Inflammatory macrophage (primary cell): ENCODE measurements at regions not wholly inside any gene's neighbourhood (a gene's known extent, or its start where the extent isn't known, plus 50 kb on each side); places are given as distances from the start of the nearest gene placed in this dataset.
"Not testable (repeated sequence)": the region's sequence is repeated elsewhere in the genome, so short reads cannot be mapped to it uniquely, and the experiment has no call there.

Experiments
- DNase-seq, 2 donors: peaks; one replicate each; pipeline ENCODE4 v3.0.0-alpha.2; 2020 to 2022

DNA sequence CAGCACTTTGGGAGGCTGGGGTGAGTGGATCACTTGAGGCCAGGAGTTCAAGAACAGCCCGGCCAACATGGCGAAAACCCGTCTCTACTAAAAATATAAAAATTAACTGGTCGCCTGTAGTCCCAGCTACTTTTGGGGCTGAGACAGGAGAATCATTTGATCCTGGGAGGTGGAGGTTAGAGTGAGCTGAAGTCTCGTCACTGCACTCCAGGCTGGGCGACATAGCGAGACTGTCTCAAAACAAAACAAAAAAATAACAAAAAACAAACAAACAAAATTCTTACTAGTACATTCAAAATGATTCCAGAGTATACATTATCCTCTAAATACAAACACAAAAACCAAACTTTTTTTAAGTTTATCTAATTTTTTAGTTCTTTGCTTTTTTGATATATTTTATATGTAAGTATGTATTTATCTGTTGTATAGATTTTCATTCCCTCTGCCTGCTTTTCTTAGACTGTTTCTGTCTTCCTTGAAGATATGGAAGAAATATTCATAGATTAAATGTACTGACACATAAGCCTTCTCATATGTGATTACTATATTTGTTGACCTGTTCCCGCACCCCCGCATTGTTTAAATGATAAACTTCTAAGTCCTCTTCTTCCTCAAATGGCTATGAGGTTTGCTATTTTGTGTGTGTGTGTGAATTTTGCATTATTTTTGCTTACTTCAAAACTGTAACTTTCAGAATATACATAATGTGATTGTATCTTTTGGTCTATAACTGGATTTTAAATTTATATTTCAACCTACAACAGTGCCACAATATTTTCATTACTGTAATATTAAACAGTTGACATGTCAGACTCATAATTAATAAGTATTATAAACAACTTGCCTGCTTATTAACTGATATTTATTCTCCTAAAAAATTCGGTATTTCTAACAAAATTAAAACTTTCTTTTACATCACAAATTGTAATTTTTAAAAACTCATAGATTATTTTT, 1674.1 kb upstream of the B3GALT2 start:
- no peak for DNase-seq

DNA sequence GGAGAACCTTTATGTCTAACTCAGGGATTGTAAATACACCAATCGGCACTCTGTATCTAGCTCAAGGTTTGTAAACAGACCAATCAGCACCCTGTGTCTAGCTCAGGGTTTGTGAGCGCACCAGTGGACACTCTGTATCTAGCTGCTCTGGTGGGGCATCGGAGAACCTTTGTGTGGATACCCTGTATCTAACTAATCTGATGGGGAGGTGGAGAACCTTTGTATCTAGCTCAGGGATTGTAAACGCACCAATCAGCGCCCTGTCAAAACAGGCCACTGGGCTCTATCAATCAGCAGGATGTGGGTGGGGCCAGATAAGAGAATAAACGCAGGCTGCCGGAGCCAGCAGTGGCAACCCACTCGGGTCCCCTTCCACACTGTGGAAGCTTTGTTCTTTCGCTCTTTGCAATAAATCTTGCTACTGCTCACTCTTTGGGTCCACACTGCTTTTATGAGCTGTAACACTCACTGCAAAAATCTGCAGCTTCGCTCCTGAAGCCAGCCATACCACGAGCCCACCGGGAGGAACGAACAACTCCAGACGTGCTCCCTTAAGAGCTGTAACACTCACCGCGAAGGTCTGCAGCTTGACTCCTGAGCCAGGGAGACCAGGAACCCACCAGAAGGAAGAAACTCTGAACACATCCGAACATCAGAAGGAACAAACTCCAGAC, 1673.2 kb upstream of the B3GALT2 start:
- not testable (repeated sequence) for DNase-seq

DNA sequence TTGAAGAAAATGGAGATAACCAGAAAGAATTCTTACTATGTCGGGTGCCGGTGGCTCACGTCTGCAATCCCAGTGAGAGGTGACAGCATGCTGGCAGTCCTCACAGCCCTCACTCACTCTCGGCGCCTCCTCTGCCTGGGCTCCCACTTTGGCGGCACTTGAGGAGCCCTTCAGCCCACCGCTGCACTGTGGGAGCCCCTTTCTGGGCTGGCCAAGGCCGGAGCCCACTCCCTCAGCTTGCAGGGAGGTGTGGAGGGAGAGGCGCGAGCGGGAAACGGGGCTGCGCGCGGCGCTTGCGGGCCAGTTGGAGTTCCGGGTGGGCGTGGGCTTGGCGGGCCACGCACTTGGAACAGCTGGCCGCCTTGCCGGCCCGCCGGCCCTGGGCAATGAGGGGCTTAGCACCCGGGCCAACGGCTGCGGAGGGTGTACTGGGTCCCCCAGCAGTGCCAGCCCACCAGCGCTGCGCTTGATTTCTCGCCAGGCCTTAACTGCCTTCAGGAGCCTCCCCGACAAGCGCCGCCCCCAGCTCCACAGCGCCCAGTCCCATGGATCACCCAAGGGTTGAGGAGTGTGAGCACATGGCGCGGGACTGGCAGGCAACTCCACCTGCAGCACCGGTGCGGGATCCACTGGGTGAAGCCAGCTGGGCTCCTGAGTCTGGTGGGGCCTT, 1672.5 kb upstream of the B3GALT2 start:
- not testable (repeated sequence) for DNase-seq

DNA sequence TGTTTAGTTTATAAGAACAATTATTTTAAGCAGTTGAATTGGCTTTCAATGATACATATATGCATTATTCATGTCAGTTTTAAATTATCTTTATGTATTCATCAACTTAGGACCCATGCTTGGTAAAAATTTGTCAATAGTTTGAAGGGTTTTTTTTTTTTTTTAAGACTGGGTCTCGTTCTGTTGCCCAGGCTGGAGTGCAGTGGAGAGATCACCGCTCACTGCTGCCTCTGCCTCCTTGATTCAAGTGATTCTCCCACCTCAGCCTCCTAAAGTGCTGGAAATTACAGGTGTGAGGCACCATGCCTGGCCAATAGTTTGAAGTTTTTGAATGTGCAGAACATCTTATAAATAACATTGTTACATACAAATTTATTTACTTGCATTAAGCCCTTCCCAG, 1671.0 kb upstream of the B3GALT2 start:
- DNase-seq, result no peak

DNA sequence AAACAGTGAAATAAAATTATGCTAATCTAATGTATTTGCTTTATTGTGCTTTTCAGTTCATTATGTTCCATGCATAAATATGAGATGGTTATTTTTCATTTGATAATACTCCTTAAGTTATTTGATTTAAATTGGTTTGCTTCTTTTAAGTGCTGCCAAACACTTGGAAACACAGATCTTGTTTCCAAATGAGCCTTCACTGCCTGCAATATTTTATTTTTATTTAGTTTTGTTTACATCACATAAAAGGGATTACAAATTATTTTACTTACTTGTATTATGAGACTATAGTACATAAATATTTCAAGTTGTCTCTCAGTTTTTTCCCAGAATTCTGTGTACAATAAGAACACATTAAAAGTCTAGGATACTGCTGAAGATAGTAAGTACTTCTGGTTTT, 1662.4 kb upstream of the B3GALT2 start:
- DNase-seq, result no peak

DNA sequence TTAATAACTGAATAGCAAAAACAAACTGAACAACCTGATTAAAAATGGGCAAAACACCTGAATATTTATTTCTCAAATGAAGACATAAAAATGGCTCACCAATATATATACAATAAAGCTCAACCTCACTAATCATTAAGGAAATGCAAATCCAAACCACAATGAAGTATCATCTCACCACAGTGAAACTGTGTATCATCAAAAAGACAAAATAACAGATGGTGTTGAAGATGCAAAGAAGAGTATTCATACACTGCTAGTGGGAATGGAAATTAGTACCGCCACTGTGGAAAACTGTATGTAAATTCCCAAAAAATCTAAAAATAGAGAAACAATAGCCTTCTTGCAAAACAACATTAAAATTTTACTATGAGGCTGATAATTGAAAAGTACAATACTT, 1660.1 kb upstream of the B3GALT2 start:
- DNase-seq, result no peak

DNA sequence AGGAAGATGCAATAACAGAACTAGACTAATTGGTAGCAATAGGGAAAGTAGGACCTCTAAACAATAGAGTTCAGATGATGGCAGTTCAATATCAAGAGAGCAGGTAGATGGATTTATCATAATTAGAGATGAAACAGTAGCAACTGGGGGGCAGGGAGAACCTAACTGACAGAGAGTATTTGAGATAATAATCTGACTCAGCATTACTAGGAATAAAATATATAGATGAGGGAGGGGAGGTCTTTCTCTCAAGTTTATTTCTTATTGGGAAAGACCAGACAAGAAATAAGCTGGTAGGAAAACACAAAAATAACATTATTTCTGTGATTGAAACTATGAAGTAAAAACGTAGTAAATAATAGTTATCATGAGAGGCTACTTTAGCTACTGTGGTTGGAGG, 1656.7 kb upstream of the B3GALT2 start:
- no peak for DNase-seq

DNA sequence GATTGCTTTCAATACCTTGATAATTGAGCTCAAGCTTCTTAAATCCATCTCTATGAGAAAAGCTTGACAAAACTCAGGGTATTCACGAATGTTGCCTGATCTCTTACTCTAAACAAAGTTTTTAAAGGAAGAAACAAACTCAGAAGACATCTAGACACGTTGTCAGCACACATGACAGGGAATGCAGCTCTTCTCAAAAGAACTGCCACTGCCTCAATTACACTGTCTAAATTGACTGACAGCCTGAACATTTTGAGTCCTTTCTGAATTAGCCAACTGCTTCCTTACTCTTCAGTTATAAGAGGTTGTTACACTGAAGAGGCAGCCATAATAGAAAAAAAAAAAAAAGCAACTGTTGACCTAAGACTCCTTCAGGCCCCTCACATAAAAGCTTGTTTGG, 1646.7 kb upstream of the B3GALT2 start:
- DNase-seq, result no peak

DNA sequence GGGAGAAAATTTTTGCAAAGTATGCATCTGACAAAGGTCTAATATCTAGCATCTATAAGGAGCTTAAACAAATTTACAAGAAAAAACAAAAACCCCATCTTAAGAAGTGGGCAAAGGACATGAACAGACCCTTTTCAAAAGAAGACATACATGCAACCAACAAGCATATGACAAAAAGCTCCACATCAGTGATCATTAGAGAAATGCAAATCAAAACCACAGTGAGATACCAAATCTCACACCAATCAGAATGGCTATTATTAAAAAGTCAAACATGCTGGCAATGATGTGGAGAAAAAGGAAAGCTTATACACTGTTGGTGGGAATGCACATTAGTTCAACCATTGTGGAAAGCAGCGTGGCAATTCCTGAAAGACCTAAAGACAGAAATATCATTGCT, 1645.2 kb upstream of the B3GALT2 start:
- DNase-seq, result not testable (repeated sequence)

DNA sequence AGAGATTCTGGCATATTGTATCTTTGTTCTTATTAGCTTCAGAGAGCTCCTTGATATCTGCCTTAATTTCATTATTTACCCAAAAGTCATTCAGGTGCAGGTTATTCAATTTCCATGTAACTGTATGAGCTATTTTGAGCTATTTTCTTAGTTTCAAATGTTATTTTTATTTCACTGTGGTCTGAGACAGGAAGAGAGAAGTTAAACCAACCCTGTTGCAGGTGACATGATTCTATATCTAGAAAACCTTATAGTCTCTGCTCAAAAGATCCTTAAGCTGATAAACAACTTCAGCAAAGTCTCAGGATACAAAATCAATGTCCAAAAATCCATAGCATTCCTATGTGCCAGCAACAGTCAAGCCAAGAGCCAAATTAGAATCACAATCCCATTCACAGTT, 1644.0 kb upstream of the B3GALT2 start:
- no peak for DNase-seq

DNA sequence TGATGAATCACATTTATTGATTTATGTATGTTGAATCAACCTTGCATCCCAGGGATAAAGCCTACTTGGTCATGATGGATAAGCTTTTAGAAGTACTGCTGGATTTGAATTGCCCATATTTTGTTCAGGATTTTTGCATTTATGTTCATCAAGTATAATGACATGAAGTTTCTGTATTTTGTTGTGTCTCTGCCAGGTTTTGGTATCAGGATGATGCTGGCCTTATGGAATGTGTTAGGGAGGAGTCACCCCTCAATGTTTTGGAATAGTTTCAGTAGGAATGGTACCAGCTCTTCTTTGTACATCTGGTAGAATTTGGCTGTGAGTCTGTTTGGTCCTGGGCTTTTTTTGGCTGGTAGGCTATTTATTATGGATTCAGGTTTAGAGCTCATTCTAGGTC, 1643.1 kb upstream of the B3GALT2 start:
- DNase-seq, result no peak

DNA sequence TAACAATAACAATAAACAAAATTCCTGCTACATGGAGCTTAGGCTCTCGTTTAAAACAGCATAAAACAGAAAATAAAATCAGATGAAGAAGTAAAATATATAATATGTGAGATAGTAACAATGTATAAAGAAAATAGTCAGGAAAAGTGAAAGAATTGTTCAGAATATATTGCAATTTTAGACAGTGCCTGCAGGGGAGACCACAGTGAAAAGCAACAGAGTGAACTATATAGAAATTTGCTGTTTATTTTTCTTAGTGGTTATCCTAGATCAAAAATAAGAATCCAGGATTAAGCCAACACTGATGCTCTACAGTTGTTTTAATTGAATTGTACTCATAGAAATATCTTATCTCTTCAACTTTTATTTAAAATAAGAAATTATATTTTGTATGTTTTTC, 1639.0 kb upstream of the B3GALT2 start:
- DNase-seq, result no peak

DNA sequence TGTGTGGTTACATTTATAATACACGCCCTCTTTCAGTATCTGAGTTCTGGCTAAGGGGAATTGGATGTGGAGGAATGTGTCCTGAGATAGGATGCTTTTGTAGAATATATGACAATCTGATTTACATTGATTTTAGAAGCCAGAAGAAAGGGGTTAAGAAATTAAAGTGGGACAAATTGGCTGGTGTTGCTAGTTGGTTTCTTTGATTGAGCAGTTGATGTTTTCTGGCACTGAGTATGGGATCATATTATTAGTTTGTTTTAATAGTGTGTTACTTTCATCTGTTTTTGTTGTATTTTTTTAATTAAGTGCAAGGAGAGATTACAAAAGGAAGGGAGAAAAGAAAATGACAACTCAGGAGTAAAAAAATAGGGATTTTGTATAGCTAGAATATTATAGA, 1634.7 kb upstream of the B3GALT2 start:
- no peak for DNase-seq

DNA sequence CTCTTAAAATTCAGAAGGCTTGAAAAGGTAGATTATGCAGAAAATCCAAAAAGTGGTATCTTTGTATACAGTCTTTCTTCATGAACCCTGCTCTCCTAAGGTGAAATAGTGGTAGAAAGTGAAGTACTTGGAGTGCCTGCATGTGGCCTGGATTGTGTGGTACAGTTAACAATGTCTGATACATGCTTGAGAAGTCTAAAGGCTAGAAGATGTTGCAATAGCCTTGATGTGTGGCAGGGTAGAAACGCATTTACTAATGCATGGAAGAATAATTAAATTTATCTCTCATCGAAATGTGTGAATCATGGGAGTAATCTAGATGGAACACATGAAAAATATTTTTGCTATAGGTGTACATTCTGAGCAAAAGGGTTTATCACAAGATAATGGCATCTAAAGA, 1632.3 kb upstream of the B3GALT2 start:
- DNase-seq, result no peak

DNA sequence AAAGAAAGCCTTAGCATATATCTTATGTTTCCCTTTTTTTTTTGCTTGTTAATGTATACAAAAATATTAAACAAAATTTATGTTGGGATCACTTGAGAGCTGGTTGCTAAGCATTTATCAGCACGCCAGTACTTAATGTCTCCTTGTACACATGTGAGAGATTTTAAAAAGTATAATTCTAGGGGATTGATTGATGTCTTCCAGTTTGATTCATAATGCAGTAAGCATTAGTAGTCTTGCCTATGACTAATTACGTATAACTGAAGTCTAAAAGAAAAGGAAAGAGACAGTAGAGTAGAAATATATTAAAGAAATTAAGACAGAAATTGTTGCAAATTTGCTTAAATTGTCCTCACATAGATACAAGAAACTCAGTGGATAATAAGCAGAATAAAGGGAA, 1630.4 kb upstream of the B3GALT2 start:
- DNase-seq, result no peak

DNA sequence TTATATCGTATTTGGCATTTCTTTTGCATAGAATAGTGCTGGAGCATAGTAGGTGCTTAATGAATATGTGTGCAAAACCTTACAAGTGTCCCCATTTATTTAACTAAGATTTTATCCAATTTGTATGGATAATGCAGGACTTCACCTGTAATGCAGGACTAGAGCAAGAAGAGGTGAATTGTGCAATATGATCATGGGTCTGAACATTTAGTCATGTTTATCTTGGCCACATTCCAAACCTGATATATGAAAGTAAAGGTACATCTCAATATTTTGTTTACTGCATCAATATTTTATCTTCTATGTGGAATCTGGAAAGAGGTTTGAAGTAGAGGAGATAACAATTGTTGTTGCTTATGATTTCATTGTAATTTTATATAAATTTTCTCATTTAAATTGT, 1626.7 kb upstream of the B3GALT2 start:
- DNase-seq, result no peak

DNA sequence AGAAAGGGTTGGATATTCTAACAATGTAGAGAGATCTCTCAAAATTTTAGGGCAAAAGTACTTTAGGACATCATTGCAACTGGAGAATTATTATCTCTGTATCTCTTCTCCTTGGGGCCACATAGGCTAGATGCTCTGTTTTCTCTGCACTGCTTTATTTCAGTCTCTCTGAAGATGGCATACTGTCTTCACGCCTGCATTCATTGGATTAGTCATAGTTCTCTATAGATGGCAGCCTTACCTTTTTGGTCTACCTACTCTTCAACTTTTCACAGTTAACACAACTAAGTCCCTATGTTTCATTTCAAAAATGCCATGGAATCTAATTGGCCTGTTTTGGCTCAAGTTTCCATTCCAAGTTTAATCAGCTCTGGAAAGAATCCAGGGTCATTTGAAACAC, 1623.3 kb upstream of the B3GALT2 start:
- no peak for DNase-seq

DNA sequence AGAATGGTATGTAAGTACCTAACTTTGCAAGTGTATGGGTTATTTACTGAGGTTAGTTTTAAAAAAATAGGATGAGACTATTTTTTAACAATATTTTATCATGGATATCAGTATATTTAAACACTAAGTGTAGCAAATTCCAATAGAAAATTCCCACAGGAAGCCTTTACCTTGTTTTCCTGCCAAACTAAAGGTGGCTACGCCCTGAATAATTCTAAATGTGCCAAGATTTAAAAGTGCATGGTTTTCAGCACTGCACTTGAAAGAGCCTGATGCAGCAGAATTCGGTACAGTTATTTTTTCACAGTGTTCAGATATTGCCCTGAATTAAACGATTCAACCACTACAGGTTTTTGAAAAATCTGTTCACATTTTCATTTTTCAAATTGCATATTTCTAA, 1622.8 kb upstream of the B3GALT2 start:
- DNase-seq, result no peak

DNA sequence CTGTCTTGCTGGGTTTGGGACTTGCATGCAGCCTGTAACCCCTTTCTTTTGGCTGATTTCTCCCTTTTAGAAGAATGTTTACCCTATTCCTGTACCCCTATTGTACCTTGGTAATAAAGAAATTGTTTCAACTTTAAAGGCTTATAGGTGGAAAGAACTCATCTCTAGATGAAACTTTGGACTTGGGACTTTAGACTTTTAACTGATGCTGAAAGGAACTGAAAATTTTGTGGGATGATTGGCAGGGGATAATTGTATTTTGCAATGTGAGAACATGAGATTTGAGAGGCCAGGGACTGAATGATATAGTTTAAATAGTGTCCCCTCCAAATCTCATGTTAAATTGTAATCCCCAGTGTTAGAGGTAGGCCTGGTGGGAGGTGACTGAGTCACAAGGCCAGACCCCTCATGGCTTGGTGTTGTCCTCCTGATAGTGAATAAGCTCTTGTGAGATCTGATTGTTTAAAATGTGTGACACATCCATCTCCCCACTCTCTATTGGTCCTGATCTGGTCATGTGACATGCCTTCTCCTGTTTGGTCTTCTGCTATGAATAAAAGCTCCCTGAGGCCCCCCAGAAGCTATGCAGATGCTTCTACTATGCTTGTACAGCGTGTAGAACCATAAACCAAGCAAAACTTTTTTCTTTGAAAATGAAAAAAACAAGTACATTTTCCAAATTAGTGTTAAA, 1621.3 kb upstream of the B3GALT2 start:
- DNase-seq, result no peak

DNA sequence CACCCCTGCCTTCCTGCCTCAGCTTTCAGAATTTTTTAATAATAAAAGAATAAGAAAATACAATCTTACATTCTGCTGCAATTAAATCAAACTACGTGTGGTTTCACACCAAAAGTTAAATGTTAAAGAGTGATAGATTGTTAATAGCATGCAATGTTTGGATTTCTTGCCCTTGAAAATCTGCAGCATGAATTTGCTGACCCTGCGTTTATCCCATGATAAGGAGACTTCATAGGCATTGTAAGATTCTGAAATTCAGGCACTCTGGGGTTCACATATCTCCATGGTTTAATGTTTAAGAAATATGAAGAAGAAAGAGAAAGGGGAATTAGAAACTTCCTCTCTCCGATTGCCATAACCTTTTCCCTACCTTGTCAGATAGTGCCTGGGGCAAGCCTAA, 1616.2 kb upstream of the B3GALT2 start:
- no peak for DNase-seq

DNA sequence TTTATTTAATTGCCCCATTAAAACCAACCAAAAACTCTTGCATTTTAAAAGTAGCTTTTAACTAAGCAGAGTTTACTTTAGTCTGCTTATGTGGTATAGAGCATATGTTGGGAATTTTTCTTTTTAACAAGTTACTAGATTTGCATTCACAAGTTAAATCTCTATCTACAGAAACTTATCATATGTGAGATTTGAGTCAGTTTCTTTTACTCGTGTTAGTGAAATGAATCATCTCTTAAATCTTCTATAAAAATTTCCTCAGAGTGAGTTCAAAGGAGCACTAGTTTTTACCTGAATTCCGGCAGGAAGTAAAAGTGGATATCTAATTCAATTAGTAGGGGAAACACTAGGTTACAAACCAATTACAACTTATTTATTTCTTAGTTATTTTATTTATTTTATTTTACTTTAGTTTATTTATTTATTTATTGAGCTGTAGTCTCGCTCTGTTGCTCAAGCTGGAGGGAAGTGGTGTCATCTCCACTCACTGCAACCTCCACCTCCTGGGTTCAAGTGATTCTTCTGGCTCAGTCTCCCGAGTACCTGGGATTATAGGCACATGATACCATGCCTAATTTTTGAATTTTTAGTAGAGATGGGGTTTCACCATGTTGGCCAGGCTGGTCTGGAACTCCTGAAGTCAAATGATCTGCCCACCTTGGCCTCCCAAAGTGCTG, 1609.6 kb upstream of the B3GALT2 start:
- no peak for DNase-seq

DNA sequence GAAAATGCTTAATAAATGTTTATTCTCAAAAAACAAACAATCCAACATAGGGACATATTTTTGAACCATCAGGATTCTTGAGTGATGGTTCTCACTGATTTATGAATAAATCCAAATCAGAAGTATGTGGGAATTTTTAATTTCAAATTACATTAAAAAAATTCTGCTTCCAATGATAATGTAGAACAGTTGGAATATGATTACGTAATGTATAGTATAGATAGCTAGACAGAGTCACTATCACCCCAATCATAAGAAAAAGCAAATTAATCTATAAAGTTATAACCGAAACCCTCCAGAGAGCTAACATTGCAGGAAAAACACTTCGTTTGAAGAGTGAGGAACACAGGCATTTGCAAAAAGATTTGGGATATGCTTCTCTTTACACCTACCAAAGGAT, 1600.6 kb upstream of the B3GALT2 start:
- DNase-seq, result no peak
